ENCODE measurements at regions not wholly inside any gene's neighbourhood (a gene's known extent, or its start where the extent isn't known, plus 50 kb on each side); places are given as distances from the start of the nearest gene placed in this dataset.
"Not testable (repeated sequence)": the region's sequence is repeated elsewhere in the genome, so short reads cannot be mapped to it uniquely, and the experiment has no call there.

DNA sequence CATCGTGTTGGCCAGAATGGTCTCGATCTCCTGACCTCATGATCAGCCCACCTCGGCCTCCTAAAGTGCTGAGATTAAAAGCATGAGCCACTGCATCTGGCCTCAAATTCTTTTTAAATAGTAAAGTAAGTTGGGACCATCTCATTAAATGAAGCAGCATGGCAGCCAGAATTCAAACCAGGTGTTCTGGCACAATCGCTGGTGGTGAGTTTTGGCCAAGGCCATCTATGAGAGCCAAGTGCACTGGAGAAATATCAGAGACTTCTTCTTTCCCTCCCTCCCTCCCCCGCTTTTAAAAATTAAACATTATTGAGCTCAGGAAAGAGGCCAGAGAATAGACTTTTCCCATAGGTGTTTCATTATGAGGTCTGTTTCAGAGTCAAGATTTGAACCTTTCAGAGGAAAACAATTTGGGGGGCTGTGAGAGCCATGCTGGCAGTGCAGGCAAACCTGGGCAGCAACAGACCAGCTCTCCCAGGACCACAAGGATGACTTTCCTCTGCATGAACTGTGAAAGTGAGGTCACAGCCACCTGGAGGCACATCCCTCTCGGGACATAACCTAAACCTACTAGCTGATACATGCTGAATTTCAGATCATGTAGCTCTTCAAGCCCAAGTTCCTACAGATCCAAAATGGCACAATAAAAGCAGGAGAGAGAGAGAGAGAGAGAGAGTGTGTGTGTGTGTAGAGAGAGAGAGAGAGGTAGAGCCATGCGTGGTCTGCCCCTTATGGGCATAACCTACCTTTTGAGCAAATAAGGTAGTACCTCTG is 94.6 kb upstream of the DMRT1 start:
- no peak overlapping the region for H3K27ac ChIP-seq
- H3K4me3 ChIP-seq, result no peak overlapping the region
- no peaks in the 10 kb centered on the region for H3K27me3 ChIP-seq (replicated peaks)
- DNase-seq (ENCODE audit: low read depth in 1 of 2, low spot score in 2 of 2), result no peak
- H3K4me1 ChIP-seq (replicated peaks), result peaks cover 12% of the 10 kb centered on the region
- H3K36me3 ChIP-seq, result peaks cover 3% of the 10 kb centered on the region; the same call in 1 of the 2 replicates
- H3K9me3 ChIP-seq (replicated peaks), result no peaks in the 10 kb centered on the region

DNA sequence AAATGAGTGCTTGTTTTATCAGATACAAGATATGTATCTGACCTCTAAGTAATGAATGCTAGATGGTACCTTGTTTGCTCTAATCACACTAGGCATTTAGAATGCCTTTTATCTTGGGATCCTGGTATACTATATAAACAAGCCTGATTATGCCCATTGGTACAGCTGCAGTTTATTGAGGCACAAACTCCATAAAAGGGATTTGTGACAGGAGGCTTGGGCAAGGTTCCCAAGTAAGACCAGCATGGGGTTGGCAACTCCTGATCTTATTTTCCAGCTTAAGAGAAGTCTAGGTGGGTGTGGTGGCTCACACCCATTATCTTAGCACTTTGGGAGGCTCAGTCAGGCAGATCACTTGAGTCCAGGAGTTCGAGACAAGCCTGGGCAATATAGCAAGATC is 93.9 kb upstream of the DMRT1 start:
- H3K36me3 ChIP-seq, result peaks cover 3% of the 10 kb centered on the region; the same call in 1 of the 2 replicates
- H3K9me3 ChIP-seq (replicated peaks), result no peaks in the 10 kb centered on the region
- no peak overlapping the region for H3K4me3 ChIP-seq
- H3K27ac ChIP-seq, result no peak overlapping the region
- H3K27me3 ChIP-seq (replicated peaks), result no peaks in the 10 kb centered on the region
- no peak for DNase-seq (ENCODE audit: low read depth in 1 of 2, low spot score in 2 of 2)
- peaks cover 18% of the 10 kb centered on the region for H3K4me1 ChIP-seq (replicated peaks)

DNA sequence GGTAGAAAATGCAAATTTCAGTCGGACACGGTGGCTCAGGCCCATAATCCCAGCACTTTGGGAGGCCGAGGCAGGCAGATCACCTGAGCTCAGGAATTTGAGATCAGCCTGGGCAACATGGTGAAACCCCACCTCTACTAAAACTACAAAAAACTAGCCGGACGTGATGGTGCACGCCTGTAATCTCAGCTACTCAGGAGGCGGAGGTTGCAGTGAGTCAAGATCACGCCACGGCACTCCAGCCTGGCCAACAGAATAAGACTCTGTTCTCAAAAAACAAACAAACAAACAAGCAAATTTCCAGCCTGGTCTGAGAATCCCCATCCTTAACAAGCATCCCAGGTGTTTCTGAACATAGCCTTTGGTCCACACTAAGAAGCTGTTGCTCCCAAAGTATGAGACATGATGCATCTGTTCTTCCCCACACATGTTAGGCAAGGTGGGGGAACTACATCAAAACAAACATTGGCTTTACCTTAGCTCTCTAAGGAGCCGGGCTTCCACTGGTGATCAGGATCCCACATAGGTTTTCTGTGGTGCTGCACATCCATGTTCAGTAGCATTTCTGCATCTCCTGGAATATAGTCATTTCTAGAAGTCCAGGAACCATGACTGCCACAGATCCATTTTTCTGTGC is 92.5 kb upstream of the DMRT1 start:
- H3K36me3 ChIP-seq, result no peaks in the 10 kb centered on the region

DNA sequence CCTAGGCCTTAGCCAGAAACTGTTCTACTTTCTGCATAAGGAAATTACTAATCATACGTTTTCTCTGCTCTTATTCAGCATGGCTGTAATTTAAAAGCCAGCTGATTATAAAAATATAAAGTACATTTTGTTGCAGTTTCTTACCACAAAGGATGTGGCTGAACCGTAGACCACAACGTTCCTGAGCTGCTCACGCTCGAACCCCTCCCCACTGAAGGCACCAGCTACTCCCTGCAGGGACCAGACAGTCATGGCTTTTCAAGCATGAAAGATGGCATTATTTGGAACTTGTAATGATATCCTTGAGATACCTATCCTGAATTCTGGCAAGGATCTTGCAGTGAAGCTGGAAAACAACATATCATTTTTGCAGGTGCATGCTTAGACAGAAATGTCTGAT is 91.8 kb upstream of the DMRT1 start:
- peaks cover 23% of the 10 kb centered on the region for H3K4me1 ChIP-seq (replicated peaks)
- H3K27ac ChIP-seq, result no peak overlapping the region
- DNase-seq (ENCODE audit: low read depth in 1 of 2, low spot score in 2 of 2), result no peak

More for the DNA sequence above, 92.5 kb upstream of the DMRT1 start:
- H3K4me3 ChIP-seq, result no peak overlapping the region
- H3K9me3 ChIP-seq (replicated peaks), result no peaks in the 10 kb centered on the region
- H3K27me3 ChIP-seq (replicated peaks), result no peaks in the 10 kb centered on the region
- no peak for DNase-seq (ENCODE audit: low read depth in 1 of 2, low spot score in 2 of 2)
- H3K27ac ChIP-seq, result no peak overlapping the region
- H3K4me1 ChIP-seq (replicated peaks), result peaks cover 23% of the 10 kb centered on the region

DNA sequence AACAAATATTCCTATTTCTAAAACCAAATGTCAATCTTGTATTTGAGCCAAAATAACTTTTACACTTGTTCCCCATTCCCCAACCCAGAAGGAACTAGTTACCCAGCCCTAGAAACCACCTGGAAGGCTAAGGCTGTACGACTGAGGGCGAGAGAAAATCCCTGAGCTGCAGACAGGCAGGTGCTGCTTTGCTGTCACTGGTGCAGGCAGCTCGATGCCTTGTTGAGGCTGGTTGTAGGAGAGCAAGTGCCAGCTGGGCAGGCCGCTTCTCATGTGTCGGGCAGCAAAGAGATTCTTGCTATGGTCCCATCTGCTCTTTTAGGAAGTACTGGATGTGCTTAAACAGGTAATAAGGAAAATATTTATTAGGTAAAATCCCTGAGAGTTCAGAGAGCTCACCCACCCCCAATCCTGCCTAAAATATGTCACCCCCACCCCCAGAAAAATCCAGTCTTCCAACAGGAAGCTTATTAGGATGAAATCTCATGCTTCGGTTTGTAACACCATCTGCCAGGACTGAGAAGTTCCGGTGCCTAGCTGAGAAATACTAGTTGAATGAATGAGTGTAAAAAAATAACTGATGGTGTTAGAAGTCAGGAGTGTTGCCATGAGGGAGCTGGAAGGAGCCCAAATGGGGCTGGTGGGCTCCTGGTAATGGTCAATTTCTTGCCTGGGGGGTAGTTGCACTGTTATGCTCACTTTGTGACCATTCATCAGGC is 91.1 kb upstream of the DMRT1 start:
- no peak for DNase-seq (ENCODE audit: low read depth in 1 of 2, low spot score in 2 of 2)
- Histone ChIP-seq H3K27me3 (replicated peaks) (no peaks in the 10 kb centered on the region), H3K36me3 (no peaks in the 10 kb centered on the region), H3K27ac (0 out of 2 replicates have a peak overlapping the region, but pooled peaks have one; percentile 89), H3K9me3 (replicated peaks) (no peaks in the 10 kb centered on the region), H3K4me3 (no peak overlapping the region), H3K4me1 (replicated peaks) (peaks cover 24% of the 10 kb centered on the region)

More for the DNA sequence above, 91.8 kb upstream of the DMRT1 start:
- H3K36me3 ChIP-seq, result no peaks in the 10 kb centered on the region
- H3K27me3 ChIP-seq (replicated peaks), result no peaks in the 10 kb centered on the region
- no peaks in the 10 kb centered on the region for H3K9me3 ChIP-seq (replicated peaks)
- no peak overlapping the region for H3K4me3 ChIP-seq

DNA sequence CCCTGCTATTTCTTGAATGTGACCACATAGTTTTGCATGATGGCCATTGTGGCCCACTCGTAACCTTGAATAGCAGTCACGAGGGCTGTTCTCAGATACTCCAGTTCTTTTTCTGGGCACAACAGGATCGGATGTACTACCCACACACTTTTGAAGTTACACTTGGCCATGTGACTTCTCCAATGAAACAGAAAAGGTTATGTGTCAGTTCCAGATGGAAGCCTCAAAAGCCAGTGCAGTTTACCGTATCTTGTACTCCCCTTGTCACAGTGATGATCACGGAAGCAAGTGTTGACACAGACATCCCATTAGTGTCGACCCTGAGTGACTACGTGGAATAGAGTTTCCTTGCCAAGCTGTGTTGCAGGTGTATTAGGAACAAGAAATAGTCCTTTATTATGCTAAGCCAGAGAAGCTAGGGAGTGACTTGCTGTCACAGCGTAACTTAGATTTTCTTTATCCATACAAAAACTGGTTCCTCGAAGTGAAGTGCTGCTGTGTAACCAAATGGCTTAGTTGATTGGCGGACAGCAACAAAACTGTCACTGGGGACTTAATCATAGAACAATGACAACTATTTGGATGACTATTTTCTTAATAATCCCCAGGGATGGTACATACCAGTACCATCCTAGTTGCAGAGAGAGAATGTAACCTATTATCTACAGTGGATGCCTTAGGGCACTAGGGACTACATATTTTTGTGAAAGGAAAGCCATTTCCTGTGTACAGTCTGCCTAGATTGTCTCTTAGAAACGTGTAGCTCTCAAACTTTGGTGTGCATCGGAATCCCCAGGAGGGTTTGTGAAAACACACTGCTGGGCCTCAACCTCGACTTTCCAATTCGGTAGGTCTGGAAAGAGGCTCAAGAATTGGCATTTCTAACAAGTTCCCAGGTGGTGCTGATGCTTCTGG is 90.1 kb upstream of the DMRT1 start:
- Histone ChIP-seq H3K9me3 (replicated peaks) (no peaks in the 10 kb centered on the region), H3K36me3 (no peaks in the 10 kb centered on the region), H3K27me3 (replicated peaks) (no peaks in the 10 kb centered on the region), H3K4me3 (no peak overlapping the region), H3K27ac (peak overlapping the region; percentile 89), H3K4me1 (replicated peaks) (peaks cover 32% of the 10 kb centered on the region)
- DNase-seq (ENCODE audit: low read depth in 1 of 2, low spot score in 2 of 2), result peak in 1 of 2 experiments; percentile 42

DNA sequence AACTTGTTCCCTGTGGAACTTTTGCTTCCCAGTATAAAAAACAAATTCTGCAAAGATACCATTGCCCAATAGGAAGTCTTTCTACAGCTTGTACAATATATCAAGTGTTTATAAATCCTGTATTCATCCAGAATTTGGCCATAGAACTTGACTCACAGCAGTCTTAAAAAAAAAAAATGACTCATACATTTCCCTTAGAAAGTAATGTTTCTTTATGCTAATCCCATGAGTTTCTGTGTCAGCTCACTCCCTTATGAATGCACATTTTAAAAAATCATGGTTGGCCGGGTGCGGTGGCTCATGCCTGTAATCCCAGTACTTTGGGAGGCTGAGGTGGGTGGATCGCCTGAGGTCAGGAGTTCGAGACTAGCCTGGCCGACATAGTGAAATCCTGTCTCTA is 89.3 kb upstream of the DMRT1 start:
- peak; percentile 60 for DNase-seq (ENCODE audit: low read depth in 1 of 2, low spot score in 2 of 2)
- Histone ChIP-seq H3K36me3 (no peaks in the 10 kb centered on the region), H3K27ac (peak overlapping the region; percentile 89), H3K4me3 (no peak overlapping the region), H3K27me3 (replicated peaks) (no peaks in the 10 kb centered on the region), H3K4me1 (replicated peaks) (peaks cover 32% of the 10 kb centered on the region), H3K9me3 (replicated peaks) (no peaks in the 10 kb centered on the region)

DNA sequence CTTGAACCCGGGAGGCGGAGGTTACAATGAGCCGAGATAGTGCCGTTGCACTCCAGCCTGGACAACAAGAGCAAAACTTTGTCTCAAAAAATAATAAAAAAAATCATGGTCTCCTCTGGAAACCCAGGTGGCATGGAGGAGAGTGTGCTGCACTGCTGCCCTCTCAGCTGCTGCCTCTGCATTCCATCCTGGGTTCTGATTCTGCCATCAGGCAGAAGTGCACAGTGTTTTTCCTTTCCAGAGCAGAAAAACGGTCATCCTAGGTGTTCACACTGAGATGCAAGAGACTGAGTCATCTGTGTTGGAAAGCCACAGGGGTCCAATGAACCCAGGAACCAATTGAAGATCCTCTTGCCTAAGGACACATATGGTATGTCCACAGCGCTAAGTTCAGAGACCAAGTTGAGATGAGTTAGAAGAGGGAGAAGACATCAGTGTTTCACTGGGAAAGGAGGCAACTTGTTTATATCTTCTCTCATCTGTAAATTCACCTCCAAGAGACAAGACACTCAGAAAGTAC is 88.8 kb upstream of the DMRT1 start:
- Histone ChIP-seq H3K27ac (peak overlapping the region; percentile 89), H3K9me3 (replicated peaks) (no peaks in the 10 kb centered on the region), H3K36me3 (no peaks in the 10 kb centered on the region), H3K4me1 (replicated peaks) (peaks cover 32% of the 10 kb centered on the region), H3K27me3 (replicated peaks) (no peaks in the 10 kb centered on the region), H3K4me3 (no peak overlapping the region)
- DNase-seq (ENCODE audit: low read depth in 1 of 2, low spot score in 2 of 2), result no peak

DNA sequence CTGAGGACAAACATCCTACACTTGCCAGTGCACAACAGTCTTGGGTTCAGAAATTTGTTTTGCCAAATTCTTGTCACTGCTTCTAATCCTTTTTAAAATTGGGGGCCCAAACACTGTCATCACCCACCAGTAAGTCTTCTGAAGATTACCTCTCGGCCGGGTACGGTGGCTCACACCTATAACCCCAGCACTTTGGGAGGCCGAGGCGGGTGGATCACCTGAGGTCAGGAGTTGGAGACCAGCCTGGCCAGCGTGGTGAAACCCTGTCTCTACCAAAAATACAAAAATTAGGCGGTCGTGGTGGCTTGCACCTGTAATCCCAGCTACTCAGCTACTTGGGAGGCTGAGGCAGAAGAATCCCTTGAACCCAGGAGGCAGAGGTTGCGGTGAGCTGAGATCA is 87.8 kb upstream of the DMRT1 start:
- H3K9me3 ChIP-seq (replicated peaks); H3K27me3 ChIP-seq (replicated peaks); DNase-seq (ENCODE audit: low read depth in 1 of 2, low spot score in 2 of 2); H3K27ac ChIP-seq; H3K36me3 ChIP-seq; H3K4me3 ChIP-seq: not testable (repeated sequence)
- H3K4me1 ChIP-seq (replicated peaks), result peaks cover 32% of the 10 kb centered on the region

DNA sequence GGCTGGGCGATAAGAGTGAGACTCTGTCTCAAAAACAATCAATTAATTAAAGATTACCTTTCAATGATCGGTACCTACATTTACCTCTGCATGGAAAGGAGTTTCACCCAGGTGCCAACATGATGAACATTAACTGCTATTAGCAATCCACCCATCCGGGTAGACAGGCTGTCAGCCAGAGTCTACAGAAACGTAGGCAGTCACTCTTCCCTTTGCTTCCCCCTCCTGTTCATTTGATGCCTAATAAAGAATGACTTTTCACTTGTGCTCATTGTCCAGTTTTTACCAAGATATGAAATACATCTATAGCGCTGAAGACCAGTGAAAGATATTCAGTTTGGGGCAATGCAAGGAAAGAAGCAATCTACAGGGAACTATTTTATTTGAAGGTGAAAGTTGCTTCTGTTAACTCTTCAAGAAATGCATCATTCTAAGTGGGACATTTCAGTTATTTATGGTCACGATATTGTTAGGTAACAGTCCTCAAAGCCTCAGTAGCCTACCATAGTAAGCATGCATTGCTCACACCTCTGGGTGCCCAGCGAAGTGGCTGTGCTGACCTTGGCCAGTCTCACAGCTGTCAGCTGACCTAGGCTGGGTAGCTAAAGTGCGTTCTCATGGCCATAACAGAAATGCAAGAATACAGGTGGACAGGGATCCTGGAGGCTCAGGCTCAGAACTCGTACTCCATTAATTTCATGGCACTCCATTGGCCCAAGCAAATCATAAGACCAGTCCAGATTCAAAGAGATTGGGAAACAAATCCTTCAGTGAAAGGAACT is 87.2 kb upstream of the DMRT1 start:
- H3K27ac ChIP-seq, result no peak overlapping the region
- H3K9me3 ChIP-seq (replicated peaks), result no peaks in the 10 kb centered on the region
- no peaks in the 10 kb centered on the region for H3K27me3 ChIP-seq (replicated peaks)
- DNase-seq (ENCODE audit: low read depth in 1 of 2, low spot score in 2 of 2), result no peak
- no peak overlapping the region for H3K4me3 ChIP-seq
- no peaks in the 10 kb centered on the region for H3K36me3 ChIP-seq
- H3K4me1 ChIP-seq (replicated peaks), result peaks cover 32% of the 10 kb centered on the region

DNA sequence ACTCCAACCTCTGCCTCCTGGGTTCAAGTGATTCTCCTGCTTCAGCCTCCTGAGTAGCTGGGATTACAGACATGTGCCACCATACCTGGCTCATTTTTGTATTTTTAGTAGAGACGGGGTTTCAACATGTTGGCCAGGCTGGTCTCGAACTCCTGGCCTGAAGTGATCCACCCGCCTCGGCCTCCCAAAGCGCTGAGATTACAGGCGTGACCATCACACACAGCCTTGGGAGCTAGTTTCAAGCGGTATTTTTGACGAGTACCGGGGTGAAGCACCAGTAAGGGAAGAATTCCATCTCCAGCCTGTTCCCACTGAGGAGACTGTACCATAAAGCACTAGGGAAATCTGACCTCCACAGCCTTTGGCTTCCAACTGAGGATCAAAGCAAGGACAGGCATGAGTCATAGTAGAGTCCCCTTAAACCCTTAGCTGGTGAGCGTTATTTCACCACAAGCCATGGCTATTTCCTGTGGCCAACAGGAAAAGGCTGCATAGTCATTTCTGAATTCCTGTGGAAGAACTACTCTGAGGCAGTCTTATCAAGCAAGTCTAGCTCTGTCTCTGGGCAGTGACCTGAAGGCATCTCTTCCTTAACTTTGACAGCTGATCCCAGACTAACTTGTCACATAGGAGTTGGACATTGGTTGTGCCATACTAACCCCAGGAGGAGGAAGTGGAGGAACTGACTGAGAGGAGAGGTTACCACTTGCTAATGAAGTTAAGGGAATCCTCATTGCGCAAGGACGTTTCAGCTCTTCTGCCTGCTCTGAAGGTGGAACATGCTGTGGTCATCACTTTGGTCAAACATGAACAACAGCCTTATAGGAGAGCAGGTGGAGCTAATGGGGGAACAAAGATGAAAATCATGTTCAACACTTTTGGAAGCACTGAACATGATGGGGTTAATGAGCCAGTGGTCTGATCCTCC is 85.8 kb upstream of the DMRT1 start:
- no peaks in the 10 kb centered on the region for H3K9me3 ChIP-seq (replicated peaks)
- DNase-seq (ENCODE audit: low read depth in 1 of 2, low spot score in 2 of 2), result peak; percentile 47 to 50
- H3K27ac ChIP-seq, result peak overlapping the region; percentile 62
- H3K36me3 ChIP-seq, result no peaks in the 10 kb centered on the region
- H3K4me1 ChIP-seq (replicated peaks), result peaks cover 32% of the 10 kb centered on the region
- no peak overlapping the region for H3K4me3 ChIP-seq
- no peaks in the 10 kb centered on the region for H3K27me3 ChIP-seq (replicated peaks)
